NCI-H510A treated with DMSO at 0.1 percent for 48 hours (cell line): ENCODE measurements at regions not wholly inside any gene's neighbourhood (a gene's known extent, or its start where the extent isn't known, plus 50 kb on each side); places are given as distances from the start of the nearest gene placed in this dataset.

Experiments
- DNase-seq: peaks from one replicate; lab custom pipeline; 2025; lab: John Stamatoyannopoulos, UW

- no peak for DNase-seq
Observed at GRCh38 chr4:4693258-4693657, 151.4 kb upstream of the STX18 start.

DNA sequence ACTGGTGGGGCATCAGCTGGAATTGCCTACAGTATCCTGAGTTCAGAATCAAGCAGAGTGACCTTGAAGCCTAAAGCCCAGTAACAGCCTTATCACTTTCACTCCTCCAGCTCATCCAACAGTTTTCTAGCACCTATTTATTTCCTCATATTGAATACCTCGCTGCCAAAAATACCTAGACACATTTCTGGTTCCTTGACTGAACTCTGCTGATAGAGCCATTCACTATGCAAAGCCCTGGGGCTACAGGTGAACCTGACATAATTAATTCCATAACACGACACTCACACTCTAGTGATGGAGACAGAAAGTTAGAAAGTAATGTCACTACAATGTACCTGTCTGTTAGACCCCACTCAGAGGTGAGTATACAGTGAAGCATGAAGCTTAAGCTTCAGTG, 149.0 kb upstream of the STX18 start:
- no peak for DNase-seq

DNA sequence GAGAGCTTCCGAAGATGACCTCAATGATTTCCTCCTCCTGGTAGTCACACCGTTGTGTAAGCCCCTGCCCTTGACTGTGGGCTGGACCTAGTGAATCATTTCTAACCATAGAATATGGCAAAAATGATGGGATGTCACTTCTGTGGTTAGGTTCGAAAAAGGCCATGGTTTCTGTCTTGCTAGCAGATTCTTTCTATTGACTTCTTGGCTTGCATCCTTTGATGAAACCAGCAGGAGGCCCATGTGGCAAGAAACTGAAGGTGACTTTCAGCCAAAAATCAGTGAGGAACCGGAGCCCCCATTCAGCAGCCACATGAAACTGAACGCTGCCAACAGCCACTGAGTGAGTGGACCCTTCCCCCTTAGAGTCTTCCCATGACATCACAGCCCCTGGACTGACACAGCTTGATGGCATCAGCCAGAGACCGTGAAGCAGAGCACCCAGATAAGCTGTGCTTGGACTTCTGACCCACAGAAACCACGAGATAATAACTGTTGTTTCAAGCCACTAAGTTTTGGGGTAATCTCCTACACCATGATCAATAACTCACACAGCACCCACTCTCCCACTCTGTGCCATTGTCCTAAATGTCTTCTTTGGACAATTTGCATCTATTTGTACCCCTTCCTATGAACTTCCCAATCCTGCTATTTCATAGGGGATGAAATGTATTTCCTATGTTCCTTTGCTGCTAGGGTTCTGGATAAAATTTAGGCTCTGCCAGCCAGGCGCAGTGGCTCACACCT, 148.0 kb upstream of the STX18 start:
- DNase-seq = no peak

- no peak for DNase-seq
Observed at GRCh38 chr4:4687935-4688727, 146.3 kb upstream of the STX18 start.

DNA sequence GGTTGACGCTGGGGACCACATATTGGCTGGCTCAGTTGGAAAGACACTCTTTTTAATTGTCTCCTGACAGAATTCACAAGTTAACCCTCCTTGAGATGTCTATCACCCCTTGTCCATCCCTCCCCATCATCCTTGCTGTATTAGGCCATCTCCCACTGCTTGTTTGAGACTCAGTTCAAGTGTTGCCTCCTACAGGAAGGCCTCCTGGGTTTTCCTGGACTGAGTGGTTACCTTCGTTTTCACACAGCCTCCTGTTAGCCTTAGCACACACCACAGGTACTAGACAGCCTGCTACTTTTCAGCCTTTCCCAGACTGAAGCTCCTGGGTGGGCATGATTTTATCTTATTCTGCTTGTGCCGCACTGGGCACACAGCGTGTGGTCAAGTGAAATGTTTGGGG, 145.3 kb upstream of the STX18 start:
- DNase-seq = no peak

GRCh38 chr4:4685810-4686795, 144.3 kb upstream of the STX18 start:
- no peak for DNase-seq

- no peak for DNase-seq
Observed at GRCh38 chr4:4681653-4682052, 139.8 kb upstream of the STX18 start.

DNA sequence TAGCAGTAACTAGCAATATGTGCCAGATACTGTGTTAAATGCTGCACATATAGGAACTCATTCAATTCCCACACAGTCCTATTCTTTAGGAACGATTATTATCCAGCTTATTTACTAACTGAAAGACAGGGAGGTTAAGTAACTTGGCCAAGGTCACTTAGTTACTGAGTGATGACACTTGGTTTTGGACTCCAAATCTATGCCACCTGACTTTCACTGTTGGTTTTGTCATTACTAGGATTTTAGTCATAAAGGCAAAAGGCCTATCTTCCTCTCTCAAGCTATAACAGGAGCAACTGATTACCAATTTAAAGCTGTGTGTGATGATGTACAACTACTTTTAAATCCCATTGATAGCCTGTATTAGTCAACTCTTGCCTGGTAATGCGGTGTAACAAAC, 138.9 kb upstream of the STX18 start:
- no peak for DNase-seq

GRCh38 chr4:4680243-4680642, 138.4 kb upstream of the STX18 start:
- no peak for DNase-seq

DNA sequence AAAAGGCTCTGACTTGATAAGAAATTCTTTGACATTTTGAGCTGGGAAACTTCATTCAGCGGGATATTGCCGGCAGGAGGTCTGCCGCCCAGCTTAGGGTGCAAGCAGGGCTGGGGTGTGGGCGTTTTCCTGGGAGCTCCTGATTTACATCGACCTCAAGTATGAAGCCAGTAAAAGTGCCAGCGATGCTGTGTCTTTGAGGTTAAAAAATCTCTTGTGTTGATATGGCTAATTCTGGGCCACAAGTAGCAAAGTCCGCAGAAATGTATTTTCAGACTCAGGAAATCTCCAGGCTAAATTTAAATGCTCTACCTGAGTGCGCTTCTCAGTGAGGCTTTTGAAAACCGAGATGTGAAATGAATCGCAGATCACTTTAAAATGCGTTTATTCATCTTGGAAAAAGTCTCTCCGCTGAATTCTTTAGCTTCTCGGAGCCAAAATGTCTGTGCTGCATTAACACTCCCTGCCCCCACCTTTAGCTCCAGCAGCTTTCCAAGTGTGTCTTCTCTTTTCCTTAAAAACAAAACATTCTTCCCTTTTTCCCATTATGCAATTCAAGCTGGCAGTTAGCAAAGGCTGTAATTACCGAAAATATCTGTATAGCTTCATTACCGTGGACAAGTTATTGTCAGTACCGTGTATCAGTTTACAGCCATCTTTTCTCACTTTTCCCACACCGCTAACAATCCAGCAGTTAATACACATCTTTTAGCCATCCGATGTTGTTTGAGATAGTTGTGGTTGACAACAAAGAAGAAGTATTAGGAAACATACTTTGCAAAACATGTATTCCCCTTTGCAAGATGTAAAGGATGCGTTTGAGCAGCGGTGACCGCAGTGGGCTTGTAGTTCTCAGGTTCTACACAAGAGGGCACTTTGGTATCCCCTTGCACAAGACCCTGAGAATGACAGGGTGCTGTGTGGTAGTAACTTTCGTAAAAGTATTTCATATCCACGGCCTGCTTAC, 136.0 kb upstream of the STX18 start:
- peak; percentile 12 for DNase-seq

DNA sequence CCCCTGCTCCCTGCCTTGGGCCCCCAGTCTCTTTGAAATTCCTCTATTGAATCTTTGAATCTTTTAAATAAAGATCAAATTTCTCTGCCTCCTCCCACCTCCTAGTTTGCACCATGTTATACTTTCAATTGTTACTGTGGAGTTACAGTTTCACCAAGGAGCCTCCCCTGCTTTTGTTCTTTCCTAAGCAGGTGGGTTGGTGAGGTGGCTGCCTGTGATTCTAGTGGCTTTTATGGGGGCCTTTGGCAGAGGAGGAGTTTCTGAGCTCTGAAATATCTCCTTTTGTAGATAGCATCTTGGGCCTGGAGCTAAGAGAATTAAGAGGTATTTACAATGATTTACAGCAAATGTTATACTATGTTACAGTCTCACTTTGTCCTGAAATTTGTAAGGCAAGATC, 133.8 kb upstream of the STX18 start:
- DNase-seq = no peak

DNA sequence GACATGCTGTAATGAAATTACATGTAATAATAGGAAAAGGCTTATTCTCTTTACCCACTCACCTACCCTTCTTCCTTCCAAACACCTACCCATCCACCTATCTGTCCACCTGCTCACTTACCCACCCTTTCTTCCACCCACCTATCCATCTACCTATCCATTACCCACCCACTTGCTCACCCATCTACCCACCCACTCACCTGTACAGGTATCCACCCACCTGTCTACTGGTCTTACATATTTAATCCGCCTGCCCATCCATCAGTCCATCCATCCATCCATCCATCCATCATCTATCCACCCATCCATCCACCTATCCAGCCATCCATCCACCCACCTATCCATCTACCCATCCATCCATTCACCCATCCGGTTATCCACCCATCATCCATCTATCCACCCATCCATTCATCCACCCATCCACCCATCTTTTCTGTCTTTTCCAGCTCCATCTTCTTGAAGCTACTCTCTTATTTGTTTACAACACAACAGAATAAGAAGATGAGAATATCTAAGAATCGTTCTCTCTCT, 133.3 kb upstream of the STX18 start:
- DNase-seq = no peak

DNA sequence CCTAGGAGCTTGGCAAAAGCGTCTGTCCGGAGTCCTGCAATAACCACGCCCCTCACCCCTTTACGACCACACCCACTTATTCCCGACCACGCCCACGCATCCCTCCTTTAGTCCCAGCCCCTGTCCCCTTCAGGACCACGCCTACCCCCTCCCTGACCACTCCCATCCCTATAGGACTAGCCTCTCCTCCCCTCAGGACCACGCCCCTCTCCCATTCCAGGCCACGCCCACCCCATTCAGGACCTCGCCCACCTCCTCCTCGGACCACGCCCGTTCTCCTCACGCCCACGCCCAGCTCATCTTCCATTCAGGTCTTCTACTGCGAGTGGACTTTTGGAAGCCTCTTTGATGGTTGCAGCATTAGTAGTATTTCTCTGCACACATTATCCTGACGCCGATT, 131.2 kb upstream of the STX18 start:
- DNase-seq = no peak

GRCh38 chr4:4672402-4672801, 130.6 kb upstream of the STX18 start:
- DNase-seq = no peak

GRCh38 chr4:4671774-4672349, 130.0 kb upstream of the STX18 start:
- DNase-seq = no peak

DNA sequence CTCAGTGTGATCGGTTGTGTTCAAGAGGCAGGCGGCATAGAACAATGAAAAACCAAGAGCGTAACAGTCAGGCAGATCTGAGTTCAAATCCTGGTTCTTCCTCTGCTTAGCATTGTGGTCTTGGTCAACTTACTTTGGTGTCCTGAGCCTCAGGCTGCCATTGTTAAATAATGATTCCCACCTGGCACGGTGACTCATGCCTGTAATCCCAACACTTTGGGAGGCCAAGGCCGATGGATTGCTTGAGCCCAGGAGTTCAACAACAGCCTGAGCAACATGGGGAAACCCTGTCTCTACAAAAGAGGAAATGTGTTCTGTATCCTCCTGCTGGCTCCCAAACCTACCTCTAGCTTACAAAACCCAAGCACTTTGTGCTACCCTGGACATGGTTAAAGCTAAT, 129.0 kb upstream of the STX18 start:
- no peak for DNase-seq

- DNase-seq = no peak
Observed at GRCh38 chr4:4668355-4669210, 126.7 kb upstream of the STX18 start.

DNA sequence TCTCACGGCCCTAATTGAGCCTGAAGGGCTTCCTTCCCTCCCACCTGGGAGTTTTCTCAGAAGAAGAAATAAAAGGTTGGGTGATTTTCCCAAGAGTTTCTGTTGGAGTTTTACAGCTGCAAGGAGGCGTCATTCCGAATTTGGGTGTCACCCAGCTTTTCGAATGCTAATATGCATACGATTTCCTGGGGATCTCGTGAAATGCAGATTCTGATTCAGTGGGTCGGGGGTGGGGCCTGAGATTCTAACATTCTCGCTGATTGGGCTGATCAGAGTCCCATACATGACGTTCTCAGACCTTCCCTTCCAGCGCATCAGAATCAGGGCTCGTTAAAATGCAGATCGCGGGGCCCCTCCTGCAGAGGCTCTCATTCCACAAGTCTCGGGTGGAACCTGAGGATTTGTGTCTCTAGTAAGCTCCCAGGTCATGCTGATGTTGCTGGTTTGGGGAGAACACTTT, 125.8 kb upstream of the STX18 start:
- no peak for DNase-seq
